ENCODE measurements at regions not wholly inside any gene's neighbourhood (a gene's known extent, or its start where the extent isn't known, plus 50 kb on each side); places are given as distances from the start of the nearest gene placed in this dataset.

DNA sequence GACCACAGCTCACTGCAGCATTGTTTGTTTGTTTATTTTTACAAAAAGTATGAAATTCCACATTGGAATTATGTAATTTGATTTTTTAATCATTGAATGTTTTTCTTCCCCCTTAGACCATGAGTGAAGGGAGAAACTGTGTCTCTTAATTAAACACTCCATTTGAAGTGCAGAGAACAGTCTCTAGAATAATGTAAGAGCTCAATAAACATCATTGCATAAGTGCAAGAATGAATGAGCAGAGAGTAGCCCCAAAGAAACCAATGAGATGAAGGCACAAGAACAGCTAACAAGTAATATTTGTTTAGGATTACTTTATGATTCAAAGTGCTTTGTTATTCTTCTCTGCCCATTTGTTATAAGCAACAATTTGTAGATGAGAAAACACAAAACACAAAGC lies 921.3 kb upstream of the LCORL start:
- Histone ChIP-seq H3K9ac (ENCODE audit: low read length) (no peak overlapping the region), H2AFZ (ENCODE audit: low read depth, low read length) (no peak overlapping the region), H3K36me3 (ENCODE audit: control insufficient read depth in 1 of 2, insufficient read depth in 2 of 2, low read depth in 1 of 2, low read length in 2 of 2) (no peaks in the 10 kb centered on the region), H3K27ac (ENCODE audit: low read length, poor library complexity, severe bottlenecking) (no peak overlapping the region), H4K91ac (ENCODE audit: low read length) (no peak overlapping the region), H3K79me1 (replicated peaks; ENCODE audit: low read length, poor library complexity, severe bottlenecking) (no peaks in the 10 kb centered on the region), H3K9me3 (ENCODE audit: control insufficient read depth, low read length) (peaks cover 3% of the 10 kb centered on the region), H2BK5ac (ENCODE audit: low read depth, low read length, poor library complexity, severe bottlenecking) (no peak overlapping the region), H3K4me2 (ENCODE audit: low read length, poor library complexity, severe bottlenecking) (no peak overlapping the region), H2BK15ac (ENCODE audit: low read depth, poor library complexity, severe bottlenecking) (no peak overlapping the region), H3K18ac (ENCODE audit: low read depth in 1 of 2, low read length in 2 of 2) (no peak overlapping the region), H3K27me3 (ENCODE audit: control insufficient read depth in 1 of 2, insufficient read depth in 1 of 2, low read length in 2 of 2) (no peaks in the 10 kb centered on the region), H3K14ac (ENCODE audit: low read length in 2 of 2) (no peak overlapping the region), H4K8ac (ENCODE audit: low read length) (no peak overlapping the region), H3K4me3 (ENCODE audit: insufficient read depth in 1 of 2, low read depth in 1 of 2, low read length in 2 of 2) (no peak overlapping the region), H3K23ac (ENCODE audit: low read length in 2 of 2) (no peak overlapping the region), H2AK5ac (ENCODE audit: low read length, severe bottlenecking) (no peak overlapping the region), H2BK120ac (ENCODE audit: low read depth, low read length) (no peak overlapping the region), H3K4me1 (ENCODE audit: control insufficient read depth, insufficient read depth, low read depth, low read length) (no peaks in the 10 kb centered on the region), H3K4ac (ENCODE audit: low read depth in 1 of 2, low read length in 2 of 2) (no peak overlapping the region), H2BK12ac (ENCODE audit: low read length in 2 of 2) (no peak overlapping the region)
- DNase-seq = no peak

GRCh38 chr4:18938343-18939099 lies 917.0 kb upstream of the LCORL start:
- Histone ChIP-seq H3K27me3 (ENCODE audit: control insufficient read depth in 1 of 2, insufficient read depth in 1 of 2, low read length in 2 of 2) (no peaks in the 10 kb centered on the region), H2AFZ (ENCODE audit: low read depth, low read length) (no peak overlapping the region), H4K8ac (ENCODE audit: low read length) (no peak overlapping the region), H4K91ac (ENCODE audit: low read length) (no peak overlapping the region), H3K36me3 (ENCODE audit: control insufficient read depth in 1 of 2, insufficient read depth in 2 of 2, low read depth in 1 of 2, low read length in 2 of 2) (no peaks in the 10 kb centered on the region), H2BK15ac (ENCODE audit: low read depth, poor library complexity, severe bottlenecking) (no peak overlapping the region), H3K4me2 (ENCODE audit: low read length, poor library complexity, severe bottlenecking) (no peak overlapping the region), H3K79me1 (replicated peaks; ENCODE audit: low read length, poor library complexity, severe bottlenecking) (no peaks in the 10 kb centered on the region), H3K9me3 (ENCODE audit: control insufficient read depth, low read length) (no peaks in the 10 kb centered on the region), H3K9ac (ENCODE audit: low read length) (no peak overlapping the region), H2BK5ac (ENCODE audit: low read depth, low read length, poor library complexity, severe bottlenecking) (no peak overlapping the region), H3K23ac (ENCODE audit: low read length in 2 of 2) (no peak overlapping the region), H2BK120ac (ENCODE audit: low read depth, low read length) (no peak overlapping the region), H3K4me3 (ENCODE audit: insufficient read depth in 1 of 2, low read depth in 1 of 2, low read length in 2 of 2) (no peak overlapping the region), H3K4ac (ENCODE audit: low read depth in 1 of 2, low read length in 2 of 2) (no peak overlapping the region), H3K14ac (ENCODE audit: low read length in 2 of 2) (no peak overlapping the region), H3K4me1 (ENCODE audit: control insufficient read depth, insufficient read depth, low read depth, low read length) (peaks cover 6% of the 10 kb centered on the region), H3K27ac (ENCODE audit: low read length, poor library complexity, severe bottlenecking) (peak overlapping the region; percentile 70), H3K18ac (ENCODE audit: low read depth in 1 of 2, low read length in 2 of 2) (no peak overlapping the region), H2AK5ac (ENCODE audit: low read length, severe bottlenecking) (no peak overlapping the region), H2BK12ac (ENCODE audit: low read length in 2 of 2) (no peak overlapping the region)
- WGBS = 48% methylated on average over 2 of the region's 3 CpGs
- no peak for DNase-seq

DNA sequence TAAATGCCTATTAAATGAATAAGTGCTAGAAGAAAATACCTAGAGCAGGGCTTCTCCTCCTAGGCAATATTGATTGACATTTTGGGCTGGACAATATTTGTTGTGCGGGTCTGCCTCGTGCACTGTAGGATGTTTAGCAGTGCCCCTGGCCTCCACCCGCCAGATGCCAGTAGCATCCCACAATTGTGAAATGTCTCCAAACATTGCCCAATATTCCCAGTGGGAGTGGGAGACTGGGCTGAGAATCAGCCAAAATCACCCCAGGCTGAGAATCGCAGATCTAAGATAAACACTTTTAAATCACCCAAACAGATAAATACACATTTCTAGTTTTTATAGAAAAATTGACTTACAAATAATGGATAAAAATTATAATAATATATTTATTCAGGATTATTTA lies 916.2 kb upstream of the LCORL start:
- peaks cover 6% of the 10 kb centered on the region for H3K4me1 ChIP-seq (ENCODE audit: control insufficient read depth, insufficient read depth, low read depth, low read length)
- no peak overlapping the region for H2AFZ ChIP-seq (ENCODE audit: low read depth, low read length)
- H3K4me3 ChIP-seq (ENCODE audit: insufficient read depth in 1 of 2, low read depth in 1 of 2, low read length in 2 of 2) = no peak overlapping the region
- no peak overlapping the region for H3K4me2 ChIP-seq (ENCODE audit: low read length, poor library complexity, severe bottlenecking)
- H3K14ac ChIP-seq (ENCODE audit: low read length in 2 of 2) = no peak overlapping the region
- peak overlapping the region; percentile 56 for H3K27ac ChIP-seq (ENCODE audit: low read length, poor library complexity, severe bottlenecking)
- H3K27me3 ChIP-seq (ENCODE audit: control insufficient read depth in 1 of 2, insufficient read depth in 1 of 2, low read length in 2 of 2) = no peaks in the 10 kb centered on the region
- H3K23ac ChIP-seq (ENCODE audit: low read length in 2 of 2) = no peak overlapping the region
- H3K9me3 ChIP-seq (ENCODE audit: control insufficient read depth, low read length) = no peaks in the 10 kb centered on the region
- peak overlapping the region; percentile 67 for H2AK5ac ChIP-seq (ENCODE audit: low read length, severe bottlenecking)
- no peak overlapping the region for H3K18ac ChIP-seq (ENCODE audit: low read depth in 1 of 2, low read length in 2 of 2)
- H2BK5ac ChIP-seq (ENCODE audit: low read depth, low read length, poor library complexity, severe bottlenecking) = no peak overlapping the region
- H3K4ac ChIP-seq (ENCODE audit: low read depth in 1 of 2, low read length in 2 of 2) = no peak overlapping the region
- no peak overlapping the region for H2BK15ac ChIP-seq (ENCODE audit: low read depth, poor library complexity, severe bottlenecking)
- no peaks in the 10 kb centered on the region for H3K36me3 ChIP-seq (ENCODE audit: control insufficient read depth in 1 of 2, insufficient read depth in 2 of 2, low read depth in 1 of 2, low read length in 2 of 2)
- WGBS = 100% methylated on average over 3 of the region's 4 CpGs
- no peak overlapping the region for H4K91ac ChIP-seq (ENCODE audit: low read length)
- no peak for DNase-seq
- no peaks in the 10 kb centered on the region for H3K79me1 ChIP-seq (replicated peaks; ENCODE audit: low read length, poor library complexity, severe bottlenecking)
- H2BK12ac ChIP-seq (ENCODE audit: low read length in 2 of 2) = no peak overlapping the region
- no peak overlapping the region for H2BK120ac ChIP-seq (ENCODE audit: low read depth, low read length)
- H3K9ac ChIP-seq (ENCODE audit: low read length) = no peak overlapping the region
- H4K8ac ChIP-seq (ENCODE audit: low read length) = no peak overlapping the region

GRCh38 chr4:18937080-18937479 lies 915.5 kb upstream of the LCORL start:
- H3K4me2 ChIP-seq (ENCODE audit: low read length, poor library complexity, severe bottlenecking) = no peak overlapping the region
- no peak overlapping the region for H4K8ac ChIP-seq (ENCODE audit: low read length)
- no peaks in the 10 kb centered on the region for H3K27me3 ChIP-seq (ENCODE audit: control insufficient read depth in 1 of 2, insufficient read depth in 1 of 2, low read length in 2 of 2)
- peaks cover 6% of the 10 kb centered on the region for H3K4me1 ChIP-seq (ENCODE audit: control insufficient read depth, insufficient read depth, low read depth, low read length)
- no peak overlapping the region for H2BK15ac ChIP-seq (ENCODE audit: low read depth, poor library complexity, severe bottlenecking)
- no peak overlapping the region for H3K14ac ChIP-seq (ENCODE audit: low read length in 2 of 2)
- no peaks in the 10 kb centered on the region for H3K36me3 ChIP-seq (ENCODE audit: control insufficient read depth in 1 of 2, insufficient read depth in 2 of 2, low read depth in 1 of 2, low read length in 2 of 2)
- H3K27ac ChIP-seq (ENCODE audit: low read length, poor library complexity, severe bottlenecking) = no peak overlapping the region
- no peak overlapping the region for H4K91ac ChIP-seq (ENCODE audit: low read length)
- no peak overlapping the region for H3K23ac ChIP-seq (ENCODE audit: low read length in 2 of 2)
- no peak overlapping the region for H3K18ac ChIP-seq (ENCODE audit: low read depth in 1 of 2, low read length in 2 of 2)
- WGBS = 99% methylated on average over 2 of the region's 4 CpGs
- no peak overlapping the region for H2BK5ac ChIP-seq (ENCODE audit: low read depth, low read length, poor library complexity, severe bottlenecking)
- no peak overlapping the region for H3K4me3 ChIP-seq (ENCODE audit: insufficient read depth in 1 of 2, low read depth in 1 of 2, low read length in 2 of 2)
- H2AK5ac ChIP-seq (ENCODE audit: low read length, severe bottlenecking) = peak overlapping the region; percentile 88
- H3K9me3 ChIP-seq (ENCODE audit: control insufficient read depth, low read length) = no peaks in the 10 kb centered on the region
- no peaks in the 10 kb centered on the region for H3K79me1 ChIP-seq (replicated peaks; ENCODE audit: low read length, poor library complexity, severe bottlenecking)
- H3K4ac ChIP-seq (ENCODE audit: low read depth in 1 of 2, low read length in 2 of 2) = no peak overlapping the region
- no peak overlapping the region for H2BK12ac ChIP-seq (ENCODE audit: low read length in 2 of 2)
- no peak overlapping the region for H2AFZ ChIP-seq (ENCODE audit: low read depth, low read length)
- no peak overlapping the region for H3K9ac ChIP-seq (ENCODE audit: low read length)
- no peak for DNase-seq
- no peak overlapping the region for H2BK120ac ChIP-seq (ENCODE audit: low read depth, low read length)

Measured in mesenchymal stem cell (in vitro differentiated cells and primary cell).